NCI-H187 treated with DMSO at 0.1 percent for 48 hours (cell line): ENCODE measurements at regions not wholly inside any gene's neighbourhood (a gene's known extent, or its start where the extent isn't known, plus 50 kb on each side); places are given as distances from the start of the nearest gene placed in this dataset.
"Not testable (repeated sequence)": the region's sequence is repeated elsewhere in the genome, so short reads cannot be mapped to it uniquely, and the experiment has no call there.

ENCODE experiments used
- DNase-seq: peaks from one replicate; lab custom pipeline; 2025; lab: John Stamatoyannopoulos, UW

GRCh38 chr16:9593440-9593839 is 502.0 kb downstream of the HAPSTR1 start:
- DNase-seq = no peak

- no peak for DNase-seq
Observed at GRCh38 chr16:9594047-9594446, 502.6 kb downstream of the HAPSTR1 start.

DNA sequence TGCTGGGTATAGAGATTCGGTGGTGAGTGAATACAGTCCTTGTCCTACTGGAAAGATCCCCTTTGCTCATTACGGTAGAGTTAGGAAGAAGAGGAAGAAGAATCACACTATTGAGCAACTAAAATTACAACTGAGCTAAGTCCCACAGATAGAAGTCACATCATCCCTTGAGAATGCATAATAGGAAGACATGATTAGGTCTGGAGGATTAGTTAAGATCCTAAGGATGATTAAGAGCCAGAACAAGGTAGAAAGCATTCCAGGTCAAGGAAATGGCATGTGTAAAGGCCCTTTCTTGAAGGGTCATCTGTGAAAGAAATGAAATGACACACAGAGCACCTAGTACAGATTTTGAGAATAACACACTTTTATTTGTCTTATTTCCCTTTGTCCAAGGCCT is 503.5 kb downstream of the HAPSTR1 start:
- no peak for DNase-seq

GRCh38 chr16:9595393-9595792 is 503.9 kb downstream of the HAPSTR1 start:
- no peak for DNase-seq

- DNase-seq = no peak
Observed at GRCh38 chr16:9596788-9597187, 505.3 kb downstream of the HAPSTR1 start.

- DNase-seq = no peak
Observed at GRCh38 chr16:9597967-9598730, 506.7 kb downstream of the HAPSTR1 start.

- DNase-seq = no peak
Observed at GRCh38 chr16:9598731-9599083, 507.3 kb downstream of the HAPSTR1 start.

- DNase-seq = no peak
Observed at GRCh38 chr16:9599415-9600120, 508.1 kb downstream of the HAPSTR1 start.

GRCh38 chr16:9602189-9602588 is 510.7 kb downstream of the HAPSTR1 start:
- no peak for DNase-seq

- no peak for DNase-seq
Observed at GRCh38 chr16:9603316-9603715, 511.9 kb downstream of the HAPSTR1 start.

GRCh38 chr16:9607515-9608230 is 516.2 kb downstream of the HAPSTR1 start:
- DNase-seq = no peak

DNA sequence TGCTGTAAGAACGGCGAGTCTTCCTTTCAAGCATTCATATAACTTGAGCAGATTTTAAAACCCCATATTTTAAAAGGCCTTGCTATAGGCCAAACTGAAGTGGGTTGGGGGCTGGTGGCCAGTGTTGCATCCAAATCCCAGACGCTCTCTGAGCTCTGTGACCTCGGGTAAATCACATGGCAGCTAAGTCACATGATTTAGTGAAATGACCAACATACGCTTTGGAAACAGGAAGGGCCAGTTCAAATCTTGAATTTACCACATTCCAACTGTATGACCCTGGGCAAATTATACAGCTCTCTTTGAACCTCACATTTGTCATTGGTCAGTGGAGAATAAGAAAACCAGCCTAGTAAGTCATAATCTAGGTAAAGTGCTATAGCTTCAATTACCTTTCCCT is 519.3 kb downstream of the HAPSTR1 start:
- DNase-seq = no peak

GRCh38 chr16:9612267-9612666 is 520.8 kb downstream of the HAPSTR1 start:
- DNase-seq = no peak

- DNase-seq = no peak
Observed at GRCh38 chr16:9614389-9614788, 522.9 kb downstream of the HAPSTR1 start.

GRCh38 chr16:9622268-9622667 is 530.8 kb downstream of the HAPSTR1 start:
- no peak for DNase-seq

- DNase-seq = no peak
Observed at GRCh38 chr16:9625122-9625521, 533.7 kb downstream of the HAPSTR1 start.

- no peak for DNase-seq
Observed at GRCh38 chr16:9627427-9627826, 536.0 kb downstream of the HAPSTR1 start.

DNA sequence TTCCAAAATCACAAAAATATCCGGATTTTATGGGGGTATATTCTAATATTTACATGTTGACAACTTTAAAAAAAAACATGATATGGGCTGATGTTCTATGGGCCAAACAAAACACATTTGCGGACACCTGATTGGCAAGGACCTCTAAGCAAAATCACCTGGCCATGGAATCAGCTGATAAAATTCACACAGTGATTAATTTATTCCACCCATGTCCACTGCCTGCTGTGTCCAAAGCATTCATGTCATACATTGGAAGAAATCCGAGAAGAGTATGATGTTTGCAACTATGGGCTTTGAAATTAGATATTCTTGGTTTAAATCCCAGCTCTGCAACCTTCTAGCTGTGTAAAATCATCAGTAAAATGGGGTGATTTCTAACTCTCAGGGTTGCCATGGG is 538.7 kb downstream of the HAPSTR1 start:
- DNase-seq = no peak

DNA sequence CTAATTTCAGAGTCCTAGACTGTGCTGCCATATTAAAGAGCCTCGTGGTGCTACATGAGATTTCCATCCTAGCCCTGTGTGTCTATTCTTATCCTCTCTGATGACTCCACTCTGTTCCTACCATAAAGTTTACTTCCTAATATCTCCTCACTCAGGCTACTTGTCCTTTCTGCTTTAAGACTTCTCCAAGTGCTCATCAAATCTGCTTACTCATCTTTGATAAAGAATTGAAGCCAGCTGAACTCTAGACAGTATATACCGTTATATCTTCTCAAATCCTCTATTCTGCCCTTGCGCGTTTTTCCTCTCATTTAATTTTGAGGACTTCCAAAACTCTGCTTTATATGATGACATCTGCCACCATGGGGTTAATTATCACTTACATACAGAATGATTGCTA is 539.5 kb downstream of the HAPSTR1 start:
- DNase-seq = no peak

- no peak for DNase-seq
Observed at GRCh38 chr16:9633844-9634243, 542.4 kb downstream of the HAPSTR1 start.

GRCh38 chr16:9635150-9635720 is 543.8 kb downstream of the HAPSTR1 start:
- DNase-seq = not testable (repeated sequence)

- DNase-seq = no peak
Observed at GRCh38 chr16:9644258-9644657, 538.0 kb downstream of the GRIN2A start.

- no peak for DNase-seq
Observed at GRCh38 chr16:9645911-9646310, 536.3 kb downstream of the GRIN2A start.
